Dermis microvascular lymphatic vessel endothelial cell (primary cell): ENCODE measurements at regions not wholly inside any gene's neighbourhood (a gene's known extent, or its start where the extent isn't known, plus 50 kb on each side); places are given as distances from the start of the nearest gene placed in this dataset.
"Not testable (repeated sequence)": the region's sequence is repeated elsewhere in the genome, so short reads cannot be mapped to it uniquely, and the experiment has no call there.

ENCODE experiments used
- DNase-seq, 2 donors: peaks; one replicate each; pipeline versions ENCODE4 v3.0.0 to v3.0.0-alpha.2; 2010; ENCODE audit warnings: low read depth in 2 of 2

DNA sequence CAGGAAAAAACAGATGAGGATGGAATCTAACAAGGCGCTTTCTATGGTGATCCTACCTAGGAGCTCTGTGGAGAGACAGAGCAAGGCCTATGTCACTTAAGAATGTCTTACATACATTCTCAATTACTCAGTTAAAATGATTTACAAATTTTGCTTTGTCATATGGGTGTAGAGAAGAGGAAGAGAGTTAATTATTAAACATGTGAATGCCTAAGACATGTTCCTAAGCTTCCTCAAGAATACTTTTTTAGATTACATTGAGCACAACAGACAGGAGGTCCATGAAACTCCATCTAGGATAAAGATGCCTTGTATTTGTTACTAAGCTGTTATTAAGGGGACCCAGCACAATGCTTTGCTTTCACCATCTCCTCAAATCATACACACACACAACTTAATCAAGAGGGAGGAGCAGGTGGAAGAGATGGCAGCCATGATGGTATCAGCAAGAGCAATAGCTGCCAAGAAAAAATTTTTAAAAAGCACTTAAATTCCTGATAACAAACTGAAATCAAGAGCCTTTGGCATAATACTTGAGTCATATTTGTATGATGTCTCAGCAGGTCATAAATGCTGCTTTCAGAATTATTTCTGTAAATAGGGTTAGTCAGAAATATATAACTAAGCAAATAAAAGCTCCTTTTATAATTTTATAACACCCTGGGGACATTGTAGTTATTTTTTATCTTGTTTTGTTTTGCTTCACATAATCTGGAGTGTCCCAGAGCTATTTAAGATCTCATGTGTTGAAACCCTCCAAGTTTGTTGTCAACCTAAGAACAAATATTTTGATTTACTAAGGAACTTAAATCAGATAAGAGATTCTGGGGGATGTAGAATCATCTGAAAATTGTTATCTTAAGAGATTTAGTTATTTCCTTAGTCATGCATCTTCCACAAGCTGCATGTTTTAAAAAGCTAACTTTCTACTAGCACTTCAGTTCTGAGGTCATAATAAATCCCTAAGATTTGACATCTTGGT is 70.0 kb upstream of the CD2AP start:
- DNase-seq: no peak

DNA sequence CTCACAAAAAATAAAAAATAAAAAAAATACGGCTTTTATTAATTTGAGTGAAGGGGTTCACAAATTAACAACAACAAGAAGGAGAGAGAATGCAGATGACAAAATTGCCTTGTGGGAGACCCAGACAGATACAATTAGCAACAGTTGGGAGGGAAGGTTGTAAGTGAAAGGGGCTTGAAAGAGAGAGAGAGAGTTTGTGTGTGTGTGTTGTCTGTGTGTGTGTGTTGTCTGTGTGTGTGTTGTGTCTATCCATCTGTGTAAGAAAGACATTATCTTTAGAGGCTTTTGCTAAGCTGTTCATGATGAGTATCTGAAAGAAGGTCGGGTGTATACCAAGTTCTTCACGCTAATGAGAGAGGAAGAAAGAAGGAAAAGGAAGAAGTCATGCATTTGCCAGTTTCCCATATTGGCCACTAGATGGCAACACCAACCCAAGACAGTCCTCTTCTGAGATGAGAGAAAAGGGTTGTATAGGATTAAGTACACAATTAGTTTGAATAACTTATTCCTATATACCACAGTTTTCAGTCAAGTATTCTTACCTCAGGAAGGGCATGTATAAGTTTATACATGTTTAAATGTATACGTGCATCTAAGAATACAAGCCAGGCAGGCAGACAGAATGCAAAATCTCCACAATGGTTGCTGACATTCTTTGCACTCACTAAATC is 63.7 kb upstream of the CD2AP start:
- peak; percentile 34 to 66 for DNase-seq

DNA sequence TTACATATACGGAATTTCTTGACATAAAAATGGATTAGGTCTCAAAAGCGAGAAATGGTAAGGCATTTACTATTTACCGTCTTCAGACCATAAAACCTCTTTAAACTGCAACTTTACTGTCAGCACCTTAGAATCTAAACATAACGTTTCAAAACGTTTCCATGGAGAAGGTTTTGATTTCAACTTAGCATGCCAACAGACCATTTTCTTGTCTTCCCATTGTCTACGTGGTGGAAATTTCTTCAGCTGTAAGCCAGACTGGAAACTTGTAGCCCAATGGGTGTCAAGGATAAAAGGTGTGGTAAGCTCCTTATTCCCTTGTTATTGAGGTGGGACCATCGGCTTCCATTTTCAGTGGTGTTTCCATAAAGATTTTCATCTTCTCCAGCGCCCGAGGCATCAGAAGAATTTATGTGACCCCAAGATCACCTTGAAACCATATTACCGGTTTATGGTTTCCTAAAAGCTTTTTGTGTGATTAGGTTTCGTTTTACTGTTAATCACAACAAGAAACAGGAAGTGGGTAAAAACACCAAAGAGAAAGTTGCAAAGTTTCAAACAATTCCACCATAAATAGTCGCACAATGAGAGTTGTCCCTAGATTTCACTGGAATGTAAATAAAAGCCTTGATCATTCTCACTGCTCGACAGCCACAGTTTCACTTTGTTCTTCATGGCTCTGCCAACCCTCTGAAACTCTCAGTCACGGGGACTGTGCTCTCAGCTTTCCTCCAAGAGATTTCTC is 63.0 kb upstream of the CD2AP start:
- DNase-seq: peak in 1 of 2 donors; percentile 49

DNA sequence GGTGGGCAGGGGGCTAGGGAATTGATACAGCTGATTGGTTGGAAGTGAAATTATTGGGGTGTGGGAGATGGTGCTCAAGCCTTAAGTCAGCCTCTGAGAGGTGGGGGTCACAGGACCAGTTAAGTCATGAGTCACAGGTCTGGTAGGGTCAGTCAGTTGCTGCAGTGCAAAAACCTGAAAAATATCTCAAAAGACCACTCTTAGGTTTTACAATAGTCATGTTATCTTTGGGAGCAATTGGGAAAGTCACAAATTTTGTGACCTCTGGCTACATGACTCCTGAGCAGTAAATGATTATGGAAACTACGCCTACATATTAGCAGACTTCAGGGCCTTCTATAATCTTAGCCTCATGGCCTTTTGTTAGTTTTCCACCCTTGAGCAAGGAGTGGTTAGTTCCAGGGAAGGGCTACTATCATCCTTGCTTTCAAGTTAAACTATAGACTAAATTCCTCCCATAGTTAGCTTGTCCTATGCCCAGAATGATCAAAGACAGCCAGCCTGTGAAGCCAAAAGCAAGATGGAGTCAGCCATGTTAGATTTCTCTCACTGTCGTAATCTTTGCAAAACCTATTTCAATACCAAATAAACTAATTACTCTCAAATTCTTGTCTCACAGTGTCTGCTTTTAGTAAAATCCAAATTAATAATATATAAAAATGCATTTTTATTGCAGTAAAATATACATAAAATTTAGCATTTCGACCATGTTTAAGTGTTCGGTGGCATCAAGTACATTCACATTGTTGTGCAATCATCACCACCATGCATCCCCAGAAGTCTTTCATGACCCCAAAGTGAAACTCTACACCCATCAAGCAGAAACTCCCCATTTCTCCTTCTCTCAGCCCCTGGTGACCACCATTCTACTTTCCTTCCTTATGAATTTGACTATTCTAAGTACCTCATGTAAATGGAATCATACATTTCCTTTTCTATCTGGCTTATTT is 60.9 kb upstream of the CD2AP start:
- no peak for DNase-seq

DNA sequence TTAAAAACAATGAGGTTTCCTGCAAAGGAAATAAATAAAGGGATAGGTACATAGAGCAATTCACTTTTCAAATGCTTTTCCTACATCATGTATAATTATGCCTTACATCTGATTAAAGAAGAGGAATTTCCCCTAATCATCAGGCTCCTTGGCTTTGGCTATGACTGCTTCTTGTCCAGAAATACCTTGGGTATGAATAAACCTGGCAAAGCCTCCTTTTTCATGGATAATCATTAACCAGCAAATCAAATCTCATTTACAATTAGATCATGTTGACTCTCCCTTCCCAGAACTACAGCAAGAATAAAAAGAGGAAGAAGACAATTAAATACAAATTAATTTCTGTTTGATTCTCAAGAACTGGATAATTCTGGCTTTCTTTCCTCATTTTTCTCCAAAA is 58.0 kb upstream of the CD2AP start:
- DNase-seq: no peak

DNA sequence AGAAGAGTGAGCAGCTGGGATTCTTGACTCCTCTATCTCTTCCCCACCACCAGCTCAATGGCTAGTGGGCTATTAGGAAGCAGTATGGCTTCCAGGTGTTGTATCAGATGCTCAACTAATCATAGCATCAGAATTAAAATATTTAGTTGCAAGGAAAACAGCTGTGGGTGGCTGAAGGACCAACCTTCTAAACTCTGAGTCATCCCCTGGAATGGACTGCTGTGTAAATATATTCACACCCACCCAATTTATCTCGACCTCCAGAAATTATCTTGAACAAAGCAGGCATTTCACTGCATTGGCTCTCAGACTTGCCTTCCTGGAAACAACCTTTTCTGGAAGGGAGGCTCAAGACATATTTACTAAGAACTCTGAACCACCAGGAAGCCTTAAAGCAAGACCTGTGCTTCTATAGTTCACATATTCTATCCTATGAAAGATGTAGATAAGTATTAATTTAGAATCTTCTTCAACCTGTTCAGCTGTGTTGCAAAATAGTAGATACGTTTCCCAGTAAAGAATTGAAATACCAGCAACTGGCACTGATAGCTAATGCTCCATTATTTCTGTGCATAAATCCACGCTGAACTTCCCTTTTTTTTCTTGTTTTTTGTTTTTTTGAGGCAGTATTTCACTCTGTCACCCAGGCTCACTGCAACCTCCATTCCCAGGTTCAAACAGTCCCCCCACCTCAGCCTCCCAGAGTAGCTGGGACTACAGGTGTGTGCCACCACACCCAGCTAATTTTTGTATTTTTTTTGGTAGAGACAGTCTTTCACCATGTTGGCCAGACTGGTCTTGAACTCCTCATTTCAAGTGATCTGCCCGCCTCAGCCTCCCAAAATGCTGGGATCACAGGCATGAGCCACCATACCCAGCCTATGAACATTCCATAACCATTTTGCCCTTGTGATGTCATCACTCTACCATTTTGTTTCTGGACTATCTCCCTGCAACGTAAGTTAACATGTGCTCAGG is 56.9 kb upstream of the CD2AP start:
- DNase-seq: peak in 1 of 2 donors; percentile 1

DNA sequence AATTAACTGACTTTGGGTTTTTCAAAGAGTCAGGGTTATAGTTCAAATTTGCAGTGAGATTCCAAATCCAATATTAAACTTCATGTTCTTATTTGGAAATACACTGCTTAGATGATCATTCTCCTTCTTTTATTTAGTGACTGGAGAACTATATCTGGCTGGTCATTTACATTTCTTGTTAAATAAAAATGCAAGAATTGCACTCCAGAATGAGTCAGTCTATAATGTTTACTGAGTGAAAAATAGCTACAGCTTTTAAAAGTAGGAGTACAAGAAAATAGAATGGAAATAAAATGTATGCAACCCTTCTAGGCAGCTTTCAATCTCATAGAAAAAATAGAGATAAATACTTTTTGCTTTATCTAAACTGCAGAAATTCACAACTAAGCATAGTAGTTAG is 54.5 kb upstream of the CD2AP start:
- DNase-seq: no peak

DNA sequence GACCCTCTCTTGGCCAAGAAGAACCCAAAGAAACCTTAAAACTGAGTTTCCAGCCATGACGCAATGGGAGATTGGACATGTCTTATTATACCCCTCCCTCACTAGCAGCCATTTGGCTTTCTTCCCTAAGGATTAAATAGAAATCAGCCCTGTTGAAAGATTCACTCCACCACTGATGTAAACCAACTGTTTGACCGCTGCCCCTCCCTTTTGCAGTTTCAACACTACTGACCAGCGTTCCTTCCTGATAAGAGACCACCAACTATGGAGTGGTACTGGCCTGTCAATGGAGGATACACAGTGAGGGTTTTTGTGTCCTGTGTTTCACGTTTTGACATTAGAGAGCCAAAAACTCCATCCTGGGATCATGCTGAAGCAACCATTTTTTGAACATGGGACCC is 53.2 kb upstream of the CD2AP start:
- DNase-seq: no peak

DNA sequence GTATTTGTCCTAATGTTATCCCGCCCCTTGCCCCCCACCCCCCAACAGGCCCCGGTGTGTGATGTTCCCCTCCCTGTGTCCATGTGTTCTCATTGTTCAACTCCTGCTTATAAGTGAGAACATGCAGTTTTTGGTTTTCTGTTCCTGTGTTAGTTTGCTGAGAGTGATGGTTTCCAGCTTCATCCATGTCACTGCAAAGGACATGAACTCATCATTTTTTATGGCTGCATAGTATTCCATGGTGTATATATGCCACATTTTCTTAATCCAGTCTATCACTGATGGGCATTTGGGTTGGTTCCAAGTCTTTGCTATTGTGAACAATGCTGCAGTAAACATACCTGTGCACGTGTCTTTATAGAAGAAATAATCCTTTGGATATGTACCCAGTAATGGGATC is 51.9 kb upstream of the CD2AP start:
- not testable (repeated sequence) for DNase-seq

DNA sequence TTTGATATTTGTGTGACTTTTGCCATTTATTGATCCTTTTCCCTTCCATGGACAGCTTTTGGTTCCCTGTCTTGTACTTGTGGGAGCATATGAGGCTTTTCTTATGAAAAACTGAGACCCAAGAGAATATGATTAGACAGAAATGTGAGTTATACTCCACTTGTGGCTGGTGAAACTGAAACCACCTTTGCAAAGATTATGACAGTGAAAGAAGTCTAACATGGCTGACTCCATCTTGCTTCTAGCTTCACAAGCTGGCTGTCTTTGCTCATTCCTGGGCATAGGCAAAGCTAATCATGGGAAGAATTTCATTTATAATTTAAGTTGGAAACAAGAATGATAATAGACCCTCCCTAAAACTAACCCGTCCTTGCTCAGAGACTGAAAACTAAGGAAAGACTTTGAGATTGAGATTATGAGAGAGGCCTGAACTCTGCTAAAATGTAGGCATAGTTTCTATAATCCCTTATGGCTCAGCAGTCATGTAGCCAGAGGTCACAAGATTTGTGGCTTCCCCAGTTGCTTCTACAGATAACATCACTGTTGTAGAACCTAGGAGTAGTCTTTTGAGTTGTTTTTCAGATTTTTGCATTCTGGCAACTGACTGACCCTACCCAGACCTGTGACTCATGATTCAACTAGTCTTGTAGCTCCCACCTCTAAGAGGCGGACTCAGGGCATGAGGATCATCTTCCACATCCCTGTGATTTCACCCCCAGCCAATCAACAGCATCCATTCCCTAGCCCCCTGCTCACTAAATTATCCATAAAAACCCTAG is 50.9 kb upstream of the CD2AP start:
- no peak for DNase-seq

DNA sequence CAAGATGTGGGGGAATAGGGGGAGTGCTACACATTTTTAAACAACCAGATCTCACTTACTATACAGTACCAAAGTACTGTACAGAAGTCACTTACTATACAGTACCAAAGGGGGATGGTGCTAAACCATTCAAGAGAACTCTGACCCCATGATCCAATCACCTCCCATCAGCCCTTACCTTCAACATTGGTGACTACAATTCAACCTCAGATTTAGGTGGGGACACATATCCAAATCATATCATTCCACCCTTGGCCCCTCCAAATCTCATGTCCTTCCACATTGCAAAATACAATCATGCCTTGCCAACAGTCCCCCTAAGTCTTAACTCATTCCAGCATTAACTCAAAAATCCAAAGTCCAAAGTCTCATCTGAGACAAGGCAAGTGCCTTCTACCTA is 49.9 kb upstream of the CD2AP start:
- DNase-seq: no peak
